HL-60 (cell line): ENCODE measurements at regions not wholly inside any gene's neighbourhood (a gene's known extent, or its start where the extent isn't known, plus 50 kb on each side); places are given as distances from the start of the nearest gene placed in this dataset.

Experiments
- DNase-seq, 2 experiments: peaks; one replicate each; pipeline ENCODE4 v3.0.0-alpha.2; 2010 to 2020; ENCODE audit warnings: low read depth in 1 of 2, low spot score in 1 of 2
- H3K27ac ChIP-seq: fragments of 250-450 bp; sonication (Bioruptor Pico); replicated peaks from 2 replicates; pipeline ENCODE4 v1.5.1; 2020; ENCODE audit warnings: mild to moderate bottlenecking, moderate library complexity
- H3K27me3 ChIP-seq: fragments of 250-450 bp; sonication (Bioruptor Pico); 2 replicates; pipeline ENCODE4 v1.5.1; 2021; ENCODE audit warnings: mild to moderate bottlenecking, moderate library complexity; ENCODE audit not compliant: insufficient read depth, poor library complexity, severe bottlenecking
- H3K4me3 ChIP-seq: replicated peaks from 2 replicates; pipeline ENCODE4 v1.5.1; 2011; ENCODE audit warnings: mild to moderate bottlenecking, control low read depth, low read length; ENCODE audit not compliant: insufficient read depth
- GABPA ChIP-seq: IDR thresholded peaks from 2 replicates; pipeline ENCODE4 v1.6.1; 2012; ENCODE audit warnings: low read depth
- POLR2AphosphoS5 ChIP-seq: IDR thresholded peaks from 2 replicates; pipeline ENCODE4 v1.6.1; 2012; ENCODE audit warnings: low read depth
- SPI1 ChIP-seq: IDR thresholded peaks from 2 replicates; pipeline ENCODE4 v1.6.1; 2012; ENCODE audit warnings: low read depth, mild to moderate bottlenecking, borderline replicate concordance
- TF ChIP-seq, protein P1 (sequence below): IDR thresholded peaks from 2 replicates; pipeline ENCODE4 v1.6.1; 2012; ENCODE audit warnings: low read depth; ENCODE audit not compliant: insufficient replicate concordance
- TF ChIP-seq, protein P2 (sequence below): IDR thresholded peaks from one replicate; pipeline ENCODE4 v1.5.1; 2011; ENCODE audit warnings: low read length, control low read depth, inconsistent platforms; ENCODE audit not compliant: insufficient read depth

- Histone ChIP-seq H3K27me3 (no peaks in the 10 kb centered on the region), H3K4me3 (no peak overlapping the region), H3K27ac (no peak overlapping the region)
- DNase-seq, result no peak
- TF ChIP-seq, protein P1, sequence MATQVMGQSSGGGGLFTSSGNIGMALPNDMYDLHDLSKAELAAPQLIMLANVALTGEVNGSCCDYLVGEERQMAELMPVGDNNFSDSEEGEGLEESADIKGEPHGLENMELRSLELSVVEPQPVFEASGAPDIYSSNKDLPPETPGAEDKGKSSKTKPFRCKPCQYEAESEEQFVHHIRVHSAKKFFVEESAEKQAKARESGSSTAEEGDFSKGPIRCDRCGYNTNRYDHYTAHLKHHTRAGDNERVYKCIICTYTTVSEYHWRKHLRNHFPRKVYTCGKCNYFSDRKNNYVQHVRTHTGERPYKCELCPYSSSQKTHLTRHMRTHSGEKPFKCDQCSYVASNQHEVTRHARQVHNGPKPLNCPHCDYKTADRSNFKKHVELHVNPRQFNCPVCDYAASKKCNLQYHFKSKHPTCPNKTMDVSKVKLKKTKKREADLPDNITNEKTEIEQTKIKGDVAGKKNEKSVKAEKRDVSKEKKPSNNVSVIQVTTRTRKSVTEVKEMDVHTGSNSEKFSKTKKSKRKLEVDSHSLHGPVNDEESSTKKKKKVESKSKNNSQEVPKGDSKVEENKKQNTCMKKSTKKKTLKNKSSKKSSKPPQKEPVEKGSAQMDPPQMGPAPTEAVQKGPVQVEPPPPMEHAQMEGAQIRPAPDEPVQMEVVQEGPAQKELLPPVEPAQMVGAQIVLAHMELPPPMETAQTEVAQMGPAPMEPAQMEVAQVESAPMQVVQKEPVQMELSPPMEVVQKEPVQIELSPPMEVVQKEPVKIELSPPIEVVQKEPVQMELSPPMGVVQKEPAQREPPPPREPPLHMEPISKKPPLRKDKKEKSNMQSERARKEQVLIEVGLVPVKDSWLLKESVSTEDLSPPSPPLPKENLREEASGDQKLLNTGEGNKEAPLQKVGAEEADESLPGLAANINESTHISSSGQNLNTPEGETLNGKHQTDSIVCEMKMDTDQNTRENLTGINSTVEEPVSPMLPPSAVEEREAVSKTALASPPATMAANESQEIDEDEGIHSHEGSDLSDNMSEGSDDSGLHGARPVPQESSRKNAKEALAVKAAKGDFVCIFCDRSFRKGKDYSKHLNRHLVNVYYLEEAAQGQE, result no peak
- TF ChIP-seq GABPA, result no peak
- TF ChIP-seq SPI1, result no peak
- TF ChIP-seq POLR2AphosphoS5, result no peak
These were observed 1584.4 kb upstream of the LRRTM3 start for GRCh38 chr10:65341323-65341925.

DNA sequence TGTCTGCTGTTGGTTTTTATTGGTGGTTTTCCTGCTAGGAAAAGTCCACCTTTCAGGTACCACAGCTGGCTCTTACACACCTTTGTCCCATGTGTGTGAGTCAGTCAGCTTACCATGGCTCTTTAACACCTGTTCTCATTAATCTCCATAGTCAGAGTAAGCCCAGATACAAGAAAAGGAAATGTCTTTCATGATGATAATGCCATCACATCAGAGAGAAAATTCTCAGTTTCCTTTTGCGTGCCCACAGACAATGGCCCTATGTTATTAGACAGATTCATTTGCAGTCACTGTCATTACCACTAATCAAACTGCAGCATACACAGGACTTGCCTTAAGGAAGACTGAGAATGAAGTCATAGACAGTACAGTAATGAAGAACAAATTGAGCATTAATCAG lies 1583.6 kb upstream of the LRRTM3 start:
- Histone ChIP-seq H3K4me3 (no peak overlapping the region), H3K27me3 (no peaks in the 10 kb centered on the region), H3K27ac (no peak overlapping the region)
- no peak for DNase-seq
- TF ChIP-seq SPI1 (no peak), POLR2AphosphoS5 (no peak), GABPA (no peak)

GRCh38 chr10:65346466-65346865 lies 1579.4 kb upstream of the LRRTM3 start:
- Histone ChIP-seq H3K27me3 (no peaks in the 10 kb centered on the region), H3K4me3 (no peak overlapping the region), H3K27ac (no peak overlapping the region)
- no peak for DNase-seq
- TF ChIP-seq, protein P1, result no peak
- TF ChIP-seq POLR2AphosphoS5 (no peak), SPI1 (no peak), GABPA (no peak)
- TF ChIP-seq, protein P2, sequence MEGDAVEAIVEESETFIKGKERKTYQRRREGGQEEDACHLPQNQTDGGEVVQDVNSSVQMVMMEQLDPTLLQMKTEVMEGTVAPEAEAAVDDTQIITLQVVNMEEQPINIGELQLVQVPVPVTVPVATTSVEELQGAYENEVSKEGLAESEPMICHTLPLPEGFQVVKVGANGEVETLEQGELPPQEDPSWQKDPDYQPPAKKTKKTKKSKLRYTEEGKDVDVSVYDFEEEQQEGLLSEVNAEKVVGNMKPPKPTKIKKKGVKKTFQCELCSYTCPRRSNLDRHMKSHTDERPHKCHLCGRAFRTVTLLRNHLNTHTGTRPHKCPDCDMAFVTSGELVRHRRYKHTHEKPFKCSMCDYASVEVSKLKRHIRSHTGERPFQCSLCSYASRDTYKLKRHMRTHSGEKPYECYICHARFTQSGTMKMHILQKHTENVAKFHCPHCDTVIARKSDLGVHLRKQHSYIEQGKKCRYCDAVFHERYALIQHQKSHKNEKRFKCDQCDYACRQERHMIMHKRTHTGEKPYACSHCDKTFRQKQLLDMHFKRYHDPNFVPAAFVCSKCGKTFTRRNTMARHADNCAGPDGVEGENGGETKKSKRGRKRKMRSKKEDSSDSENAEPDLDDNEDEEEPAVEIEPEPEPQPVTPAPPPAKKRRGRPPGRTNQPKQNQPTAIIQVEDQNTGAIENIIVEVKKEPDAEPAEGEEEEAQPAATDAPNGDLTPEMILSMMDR, result no peak

GRCh38 chr10:65348637-65349036 lies 1577.2 kb upstream of the LRRTM3 start:
- no peak for TF ChIP-seq GABPA
- no peak for TF ChIP-seq POLR2AphosphoS5
- no peak for TF ChIP-seq SPI1
- TF ChIP-seq, protein P2, result no peak
- TF ChIP-seq, protein P1, result no peak
- no peak overlapping the region for H3K27ac ChIP-seq
- H3K4me3 ChIP-seq, result no peak overlapping the region
- no peaks in the 10 kb centered on the region for H3K27me3 ChIP-seq
- DNase-seq, result no peak
